HepG2 (cell line): ENCODE measurements at regions not wholly inside any gene's neighbourhood (a gene's known extent, or its start where the extent isn't known, plus 50 kb on each side); places are given as distances from the start of the nearest gene placed in this dataset.
A peak's percentile ranks its signal among the peaks of the same experiment; 100 is the strongest.

Experiments used
- CAMTA2 ChIP-seq: sonication (generic); formaldehyde crosslinking; IDR thresholded peaks from 2 replicates; pipeline ENCODE4 v1.4.0; 2020; ENCODE audit warnings: mild to moderate bottlenecking, missing genetic modification reagents, borderline replicate concordance
- CBX1 ChIP-seq: IDR thresholded peaks from one replicate; pipeline ENCODE4 v1.6.1; 2016; ENCODE audit warnings: antibody characterized with exemption, low read depth
- CHD4 ChIP-seq: fragments of 200-600 bp; sonication (generic); IDR thresholded peaks from 2 replicates; pipeline ENCODE4 v1.7.0; 2017; ENCODE audit warnings: mild to moderate bottlenecking, low read length, borderline replicate concordance
- DR1 ChIP-seq: sonication (generic); formaldehyde crosslinking; IDR thresholded peaks from 2 replicates; pipeline ENCODE4 v1.8.0; 2021; ENCODE audit warnings: mild to moderate bottlenecking, missing genetic modification reagents, inconsistent platforms
- IKZF4 ChIP-seq: sonication (generic); formaldehyde crosslinking; IDR thresholded peaks from 2 replicates; pipeline ENCODE4 v1.5.1; 2020; ENCODE audit warnings: borderline replicate concordance, mild to moderate bottlenecking, low read depth, missing genetic modification reagents; ENCODE audit errors: not compliant biosample characterization
- KDM1A ChIP-seq: IDR thresholded peaks from 2 replicates; pipeline ENCODE4 v1.6.1; 2016; ENCODE audit warnings: missing compliant biosample characterization
- KLF16 ChIP-seq, 2 experiments: sonication (generic) in 1 of 2; formaldehyde crosslinking in 1 of 2; IDR thresholded peaks; 2 replicates each; pipeline versions ENCODE4 v1.6.1 to v1.8.0; 2016 to 2023; ENCODE audit warnings: missing genetic modification reagents in 2 of 2, missing compliant biosample characterization in 1 of 2
- MIER3 ChIP-seq: IDR thresholded peaks from 2 replicates; pipeline ENCODE4 v1.6.1; 2016; ENCODE audit warnings: missing compliant biosample characterization, borderline replicate concordance
- NFIC ChIP-seq: IDR thresholded peaks from 2 replicates; pipeline ENCODE4 v1.6.1; 2012; ENCODE audit warnings: mild to moderate bottlenecking, low read length, inconsistent platforms
- PAX8 ChIP-seq: sonication (generic); formaldehyde crosslinking; IDR thresholded peaks from 2 replicates; pipeline ENCODE4 v1.8.0; 2022; ENCODE audit warnings: mild to moderate bottlenecking, missing genetic modification reagents, borderline replicate concordance
- PRDM15 ChIP-seq: sonication (generic); formaldehyde crosslinking; IDR thresholded peaks from 2 replicates; pipeline ENCODE4 v1.4.0; 2020; ENCODE audit warnings: missing genetic modification reagents
- SMARCC2 ChIP-seq: fragments of 450-650 bp; IDR thresholded peaks from 2 replicates; pipeline ENCODE4 v1.6.1; 2017; ENCODE audit warnings: antibody characterized with exemption, mild to moderate bottlenecking
- ZNF282 ChIP-seq: fragments of 450-650 bp; IDR thresholded peaks from 2 replicates; pipeline ENCODE4 v1.6.1; 2018; ENCODE audit not compliant: partially characterized antibody
- TF ChIP-seq, protein P1 (sequence below): sonication (generic); formaldehyde crosslinking; IDR thresholded peaks from 2 replicates; pipeline ENCODE4 v1.8.0; 2022; ENCODE audit warnings: mild to moderate bottlenecking, missing genetic modification reagents; ENCODE audit not compliant: insufficient replicate concordance
- TF ChIP-seq, protein P2 (sequence below): sonication (generic); formaldehyde crosslinking; IDR thresholded peaks from 2 replicates; pipeline ENCODE4 v1.8.0; 2022; ENCODE audit warnings: mild to moderate bottlenecking, missing genetic modification reagents
- TF ChIP-seq, protein P3 (sequence below): sonication (generic); formaldehyde crosslinking; IDR thresholded peaks from 2 replicates; pipeline ENCODE4 v1.9.0; 2021; ENCODE audit warnings: missing genetic modification reagents, mild to moderate bottlenecking, borderline replicate concordance
- TF ChIP-seq, protein P4 (sequence below): sonication (generic); formaldehyde crosslinking; IDR thresholded peaks from 2 replicates; pipeline ENCODE4 v1.4.0; 2020; ENCODE audit warnings: mild to moderate bottlenecking, low read depth, missing genetic modification reagents

DNA sequence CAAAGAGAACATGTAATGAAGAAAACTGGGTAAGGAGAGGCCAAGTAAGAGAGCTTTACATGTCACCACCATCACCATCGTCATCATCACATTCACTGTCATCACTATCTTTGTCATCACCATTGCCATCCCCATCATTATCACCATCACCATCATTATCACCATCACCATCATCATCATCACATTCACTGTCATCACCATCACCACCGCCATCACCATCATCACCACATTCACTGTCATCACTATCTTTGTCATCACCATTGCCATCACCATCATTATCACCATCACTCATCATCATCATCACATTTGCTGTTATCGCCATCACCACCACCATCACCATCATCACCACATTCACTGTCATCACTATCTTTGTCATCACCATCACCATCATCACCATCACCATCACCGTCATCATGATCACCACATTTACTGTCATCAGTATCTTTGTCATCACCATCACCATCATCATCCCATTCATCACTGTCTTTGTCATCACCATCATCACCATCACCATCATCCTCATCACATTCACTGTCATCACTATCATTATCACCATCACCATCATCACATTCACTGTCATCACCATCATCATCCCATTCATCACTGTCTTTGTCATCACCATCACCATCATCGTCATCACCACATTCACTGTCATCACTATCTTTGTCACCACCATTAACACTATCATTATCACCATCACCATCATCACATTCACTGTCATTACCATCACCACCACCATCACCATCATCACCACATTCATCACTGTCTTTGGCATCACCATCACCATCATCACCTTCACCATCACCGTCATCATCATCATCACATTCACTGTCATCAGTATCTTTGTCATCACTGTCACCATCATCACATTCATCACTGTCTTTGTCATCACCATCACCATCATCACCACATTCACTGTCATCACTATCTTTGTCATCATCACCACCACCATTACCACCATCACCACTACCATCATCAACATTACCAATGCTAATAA is 172.3 kb downstream of the ERMARD start (continued):
- TF ChIP-seq, protein P1, sequence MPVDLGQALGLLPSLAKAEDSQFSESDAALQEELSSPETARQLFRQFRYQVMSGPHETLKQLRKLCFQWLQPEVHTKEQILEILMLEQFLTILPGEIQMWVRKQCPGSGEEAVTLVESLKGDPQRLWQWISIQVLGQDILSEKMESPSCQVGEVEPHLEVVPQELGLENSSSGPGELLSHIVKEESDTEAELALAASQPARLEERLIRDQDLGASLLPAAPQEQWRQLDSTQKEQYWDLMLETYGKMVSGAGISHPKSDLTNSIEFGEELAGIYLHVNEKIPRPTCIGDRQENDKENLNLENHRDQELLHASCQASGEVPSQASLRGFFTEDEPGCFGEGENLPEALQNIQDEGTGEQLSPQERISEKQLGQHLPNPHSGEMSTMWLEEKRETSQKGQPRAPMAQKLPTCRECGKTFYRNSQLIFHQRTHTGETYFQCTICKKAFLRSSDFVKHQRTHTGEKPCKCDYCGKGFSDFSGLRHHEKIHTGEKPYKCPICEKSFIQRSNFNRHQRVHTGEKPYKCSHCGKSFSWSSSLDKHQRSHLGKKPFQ (CRISPR knock-in tag): no peak
- TF ChIP-seq MIER3 (CRISPR knock-in tag): no peak
- TF ChIP-seq, protein P2, sequence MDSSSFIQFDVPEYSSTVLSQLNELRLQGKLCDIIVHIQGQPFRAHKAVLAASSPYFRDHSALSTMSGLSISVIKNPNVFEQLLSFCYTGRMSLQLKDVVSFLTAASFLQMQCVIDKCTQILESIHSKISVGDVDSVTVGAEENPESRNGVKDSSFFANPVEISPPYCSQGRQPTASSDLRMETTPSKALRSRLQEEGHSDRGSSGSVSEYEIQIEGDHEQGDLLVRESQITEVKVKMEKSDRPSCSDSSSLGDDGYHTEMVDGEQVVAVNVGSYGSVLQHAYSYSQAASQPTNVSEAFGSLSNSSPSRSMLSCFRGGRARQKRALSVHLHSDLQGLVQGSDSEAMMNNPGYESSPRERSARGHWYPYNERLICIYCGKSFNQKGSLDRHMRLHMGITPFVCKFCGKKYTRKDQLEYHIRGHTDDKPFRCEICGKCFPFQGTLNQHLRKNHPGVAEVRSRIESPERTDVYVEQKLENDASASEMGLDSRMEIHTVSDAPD (CRISPR knock-in tag): no peak
- no peak for TF ChIP-seq DR1 (CRISPR knock-in tag)
- no peak for TF ChIP-seq PAX8
- TF ChIP-seq, protein P3, sequence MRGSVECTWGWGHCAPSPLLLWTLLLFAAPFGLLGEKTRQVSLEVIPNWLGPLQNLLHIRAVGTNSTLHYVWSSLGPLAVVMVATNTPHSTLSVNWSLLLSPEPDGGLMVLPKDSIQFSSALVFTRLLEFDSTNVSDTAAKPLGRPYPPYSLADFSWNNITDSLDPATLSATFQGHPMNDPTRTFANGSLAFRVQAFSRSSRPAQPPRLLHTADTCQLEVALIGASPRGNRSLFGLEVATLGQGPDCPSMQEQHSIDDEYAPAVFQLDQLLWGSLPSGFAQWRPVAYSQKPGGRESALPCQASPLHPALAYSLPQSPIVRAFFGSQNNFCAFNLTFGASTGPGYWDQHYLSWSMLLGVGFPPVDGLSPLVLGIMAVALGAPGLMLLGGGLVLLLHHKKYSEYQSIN (CRISPR knock-in tag): no peak
- TF ChIP-seq KLF16 (CRISPR knock-in tag; IDR thresholded peaks at IDR 0.05): no peak
- TF ChIP-seq CHD4: no peak
- TF ChIP-seq PRDM15 (CRISPR knock-in tag): no peak
- no peak for TF ChIP-seq CAMTA2 (CRISPR knock-in tag)
- TF ChIP-seq SMARCC2: no peak
- no peak for TF ChIP-seq KDM1A (CRISPR knock-in tag)
- TF ChIP-seq CBX1: no peak
- peak; percentile 93 for TF ChIP-seq ZNF282
- TF ChIP-seq IKZF4 (CRISPR knock-in tag): no peak
- TF ChIP-seq, protein P4, sequence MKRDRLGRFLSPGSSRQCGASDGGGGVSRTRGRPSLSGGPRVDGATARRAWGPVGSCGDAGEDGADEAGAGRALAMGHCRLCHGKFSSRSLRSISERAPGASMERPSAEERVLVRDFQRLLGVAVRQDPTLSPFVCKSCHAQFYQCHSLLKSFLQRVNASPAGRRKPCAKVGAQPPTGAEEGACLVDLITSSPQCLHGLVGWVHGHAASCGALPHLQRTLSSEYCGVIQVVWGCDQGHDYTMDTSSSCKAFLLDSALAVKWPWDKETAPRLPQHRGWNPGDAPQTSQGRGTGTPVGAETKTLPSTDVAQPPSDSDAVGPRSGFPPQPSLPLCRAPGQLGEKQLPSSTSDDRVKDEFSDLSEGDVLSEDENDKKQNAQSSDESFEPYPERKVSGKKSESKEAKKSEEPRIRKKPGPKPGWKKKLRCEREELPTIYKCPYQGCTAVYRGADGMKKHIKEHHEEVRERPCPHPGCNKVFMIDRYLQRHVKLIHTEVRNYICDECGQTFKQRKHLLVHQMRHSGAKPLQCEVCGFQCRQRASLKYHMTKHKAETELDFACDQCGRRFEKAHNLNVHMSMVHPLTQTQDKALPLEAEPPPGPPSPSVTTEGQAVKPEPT (CRISPR knock-in tag): no peak
- no peak for TF ChIP-seq NFIC
